ENCODE measurements at regions not wholly inside any gene's neighbourhood (a gene's known extent, or its start where the extent isn't known, plus 50 kb on each side); places are given as distances from the start of the nearest gene placed in this dataset.

DNA sequence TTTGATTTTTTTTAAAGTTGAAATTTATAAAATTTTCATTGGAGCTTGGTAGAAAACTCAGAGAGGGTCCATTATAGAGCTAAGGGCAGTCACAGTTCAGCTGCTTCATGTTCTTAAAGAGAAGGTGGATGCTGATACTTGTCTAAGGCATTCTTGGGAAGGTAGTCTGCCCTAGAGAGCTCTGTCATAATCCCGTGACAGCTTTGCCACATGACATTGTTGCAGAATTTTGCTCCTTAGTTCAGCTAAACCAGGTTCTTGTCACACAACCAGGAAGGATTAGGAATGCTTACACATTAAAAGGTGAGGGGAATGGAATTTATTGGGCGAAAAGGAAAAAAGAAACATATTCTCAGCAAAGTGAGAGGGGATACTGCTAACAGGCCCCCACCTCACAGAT, 130.9 kb downstream of the GMNC start:
- no peak for DNase-seq
- Mint-ChIP-seq H3K27ac (no peak overlapping the region), H3K27me3 (peaks cover 1% of the 10 kb centered on the region), H3K4me1 (no peaks in the 10 kb centered on the region), H3K36me3 (ENCODE audit: low read depth) (no peaks in the 10 kb centered on the region), H3K9me3 (no peaks in the 10 kb centered on the region), H3K4me3 (no peak overlapping the region)
- TF ChIP-seq, protein P1, sequence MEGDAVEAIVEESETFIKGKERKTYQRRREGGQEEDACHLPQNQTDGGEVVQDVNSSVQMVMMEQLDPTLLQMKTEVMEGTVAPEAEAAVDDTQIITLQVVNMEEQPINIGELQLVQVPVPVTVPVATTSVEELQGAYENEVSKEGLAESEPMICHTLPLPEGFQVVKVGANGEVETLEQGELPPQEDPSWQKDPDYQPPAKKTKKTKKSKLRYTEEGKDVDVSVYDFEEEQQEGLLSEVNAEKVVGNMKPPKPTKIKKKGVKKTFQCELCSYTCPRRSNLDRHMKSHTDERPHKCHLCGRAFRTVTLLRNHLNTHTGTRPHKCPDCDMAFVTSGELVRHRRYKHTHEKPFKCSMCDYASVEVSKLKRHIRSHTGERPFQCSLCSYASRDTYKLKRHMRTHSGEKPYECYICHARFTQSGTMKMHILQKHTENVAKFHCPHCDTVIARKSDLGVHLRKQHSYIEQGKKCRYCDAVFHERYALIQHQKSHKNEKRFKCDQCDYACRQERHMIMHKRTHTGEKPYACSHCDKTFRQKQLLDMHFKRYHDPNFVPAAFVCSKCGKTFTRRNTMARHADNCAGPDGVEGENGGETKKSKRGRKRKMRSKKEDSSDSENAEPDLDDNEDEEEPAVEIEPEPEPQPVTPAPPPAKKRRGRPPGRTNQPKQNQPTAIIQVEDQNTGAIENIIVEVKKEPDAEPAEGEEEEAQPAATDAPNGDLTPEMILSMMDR (IDR thresholded peaks at IDR 0.05), result no peak
- POLR2A ChIA-PET, result no interaction called here
- intact Hi-C loops (cut with micrococcal nuclease), result no loop called here
- CTCF ChIA-PET, result no interaction called here
- no peak for ATAC-seq (ENCODE audit: low read depth)

DNA sequence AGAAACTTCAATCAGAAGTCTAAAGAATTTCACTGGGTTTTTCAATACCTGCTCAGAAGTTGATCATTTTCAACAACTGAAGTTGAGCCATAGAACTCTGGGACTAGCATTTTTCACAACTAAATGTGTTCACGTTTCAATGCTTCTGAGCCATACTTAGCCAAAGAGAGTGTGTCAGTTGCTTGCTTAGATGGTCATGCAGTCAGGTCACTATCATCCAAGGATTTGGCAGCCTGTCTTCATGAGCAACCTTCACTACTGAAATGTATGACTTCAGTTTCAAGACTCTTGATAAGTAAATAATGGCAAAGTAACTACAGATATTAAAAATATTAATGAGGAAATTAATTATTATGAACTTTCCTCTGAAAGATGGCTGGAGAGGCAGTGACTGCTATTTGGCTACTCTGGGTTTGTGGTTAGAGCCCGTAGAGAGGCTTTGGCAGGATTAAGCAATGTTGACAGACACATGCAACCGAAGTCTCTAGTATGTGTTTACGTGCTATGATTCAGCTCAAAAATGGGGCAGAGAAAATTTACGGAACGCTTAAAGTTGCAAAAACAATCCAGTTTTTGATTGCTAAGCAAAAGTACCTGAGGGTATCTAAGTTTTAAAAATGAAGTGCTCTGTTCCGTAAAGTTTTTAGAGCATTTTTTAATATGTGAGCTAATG, 133.8 kb downstream of the GMNC start:
- ChIA-PET POLR2A (no interaction called here), CTCF (no interaction called here)
- intact Hi-C loops (cut with micrococcal nuclease), result no loop called here
- DNase-seq (no peak), ATAC-seq (ENCODE audit: low read depth) (no peak)
- TF ChIP-seq, protein P1 (IDR thresholded peaks at IDR 0.05), result no peak
- no peak overlapping the region for H3K27ac Mint-ChIP-seq
- H3K27me3 Mint-ChIP-seq, result peaks cover 1% of the 10 kb centered on the region
- H3K4me1 Mint-ChIP-seq, result no peaks in the 10 kb centered on the region
- no peak overlapping the region for H3K4me3 Mint-ChIP-seq
- no peaks in the 10 kb centered on the region for H3K9me3 Mint-ChIP-seq
- H3K36me3 Mint-ChIP-seq (ENCODE audit: low read depth), result no peaks in the 10 kb centered on the region

DNA sequence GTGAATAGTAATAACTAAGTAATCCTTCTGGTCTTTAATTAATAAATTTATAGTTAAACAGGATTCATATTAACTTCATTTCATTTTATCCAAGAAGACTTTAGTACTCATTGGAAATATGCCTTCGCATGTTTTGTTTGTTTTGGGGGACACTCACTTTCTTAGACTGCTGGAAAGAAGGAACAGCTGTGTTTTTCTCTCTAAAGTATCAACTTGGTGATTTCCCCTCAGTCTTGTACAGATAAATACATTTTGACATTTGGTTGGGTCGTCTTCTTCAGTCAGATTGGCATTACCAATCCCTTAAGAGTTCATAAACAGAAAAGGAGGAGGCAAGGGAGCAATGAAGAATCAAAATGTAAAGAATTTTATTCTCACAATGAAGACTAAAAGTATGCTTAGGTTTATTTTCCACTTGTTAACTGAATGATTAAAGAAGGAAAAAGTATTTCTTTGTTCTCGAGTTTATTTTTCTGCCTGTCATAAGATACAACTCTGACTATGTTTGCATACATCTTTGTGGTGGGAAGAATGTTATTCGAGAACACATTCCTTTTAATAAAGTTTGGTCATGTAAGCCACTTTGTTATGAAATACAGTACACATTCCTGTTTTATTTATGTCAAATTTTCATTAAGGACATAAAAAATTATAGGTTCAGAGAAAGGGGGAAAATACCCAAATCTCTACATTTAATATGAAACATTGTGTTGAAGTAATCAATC, 140.2 kb downstream of the GMNC start:
- POLR2A ChIA-PET, result no interaction called here
- CTCF ChIA-PET, result no interaction called here
- intact Hi-C loops (cut with micrococcal nuclease), result no loop called here
- TF ChIP-seq, protein P1 (IDR thresholded peaks at IDR 0.05), result no peak
- Mint-ChIP-seq H3K27me3 (peaks cover 6% of the 10 kb centered on the region), H3K36me3 (ENCODE audit: low read depth) (no peaks in the 10 kb centered on the region), H3K27ac (no peak overlapping the region), H3K4me1 (no peaks in the 10 kb centered on the region), H3K9me3 (no peaks in the 10 kb centered on the region), H3K4me3 (no peak overlapping the region)
- DNase-seq (no peak), ATAC-seq (ENCODE audit: low read depth) (no peak)

DNA sequence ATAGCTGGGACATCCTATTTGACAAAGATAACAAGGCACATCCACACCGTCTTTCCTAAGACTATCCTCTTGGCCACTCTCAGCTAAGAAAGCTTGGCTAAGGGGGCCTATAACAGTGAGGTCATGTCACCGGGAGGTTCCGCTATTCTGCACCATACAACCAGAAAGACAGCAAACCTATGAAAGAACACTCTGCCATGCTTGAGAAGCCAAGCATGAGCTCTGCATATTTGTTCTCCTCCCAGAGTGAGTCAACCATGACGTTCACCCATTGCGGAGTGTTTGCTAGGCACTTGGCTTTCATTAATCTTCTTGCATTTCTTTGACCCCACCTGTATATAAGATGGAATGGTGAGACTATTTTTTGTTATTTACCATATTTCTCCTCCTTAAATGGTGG, 141.2 kb downstream of the GMNC start:
- Mint-ChIP-seq H3K4me1 (no peaks in the 10 kb centered on the region), H3K27me3 (peaks cover 5% of the 10 kb centered on the region), H3K9me3 (no peaks in the 10 kb centered on the region), H3K4me3 (no peak overlapping the region), H3K36me3 (ENCODE audit: low read depth) (no peaks in the 10 kb centered on the region), H3K27ac (no peak overlapping the region)
- ATAC-seq (ENCODE audit: low read depth), result peak; percentile 34
- no peak for DNase-seq
- intact Hi-C loops (cut with micrococcal nuclease), result no loop called here
- POLR2A ChIA-PET, result no interaction called here
- TF ChIP-seq, protein P1 (IDR thresholded peaks at IDR 0.05), result no peak
- CTCF ChIA-PET, result no interaction called here

DNA sequence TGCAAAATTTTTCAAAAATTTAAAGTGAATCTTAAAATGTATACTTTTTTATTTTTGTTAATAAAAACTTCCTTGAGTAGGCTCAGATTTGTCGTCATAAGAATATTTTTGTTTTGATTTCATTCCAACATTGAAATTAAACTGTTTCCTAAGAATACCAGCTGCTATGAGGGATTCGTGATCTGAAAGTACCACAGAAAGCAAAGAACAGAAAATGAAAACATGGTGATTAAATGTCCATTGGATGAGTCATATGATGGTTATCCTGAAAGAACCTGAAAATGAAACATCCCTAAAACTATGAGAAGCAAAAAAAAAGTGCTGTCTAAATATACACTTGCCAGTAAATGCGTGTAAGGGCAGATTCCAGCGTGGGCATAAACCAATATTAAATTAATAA, 143.8 kb downstream of the GMNC start:
- POLR2A ChIA-PET, result no interaction called here
- TF ChIP-seq, protein P1 (IDR thresholded peaks at IDR 0.05), result no peak
- H3K27ac Mint-ChIP-seq, result no peak overlapping the region

More for the DNA sequence above, 143.8 kb downstream of the GMNC start:
- H3K27me3 Mint-ChIP-seq, result peaks cover 5% of the 10 kb centered on the region
- intact Hi-C loops (cut with micrococcal nuclease), result no loop called here
- CTCF ChIA-PET, result no interaction called here
- DNase-seq, result no peak
- H3K4me3 Mint-ChIP-seq, result no peak overlapping the region
- H3K9me3 Mint-ChIP-seq, result no peaks in the 10 kb centered on the region
- H3K4me1 Mint-ChIP-seq, result no peaks in the 10 kb centered on the region
- no peak for ATAC-seq (ENCODE audit: low read depth)
- H3K36me3 Mint-ChIP-seq (ENCODE audit: low read depth), result no peaks in the 10 kb centered on the region
